ENCODE measurements at regions not wholly inside any gene's neighbourhood (a gene's known extent, or its start where the extent isn't known, plus 50 kb on each side); places are given as distances from the start of the nearest gene placed in this dataset.

DNA sequence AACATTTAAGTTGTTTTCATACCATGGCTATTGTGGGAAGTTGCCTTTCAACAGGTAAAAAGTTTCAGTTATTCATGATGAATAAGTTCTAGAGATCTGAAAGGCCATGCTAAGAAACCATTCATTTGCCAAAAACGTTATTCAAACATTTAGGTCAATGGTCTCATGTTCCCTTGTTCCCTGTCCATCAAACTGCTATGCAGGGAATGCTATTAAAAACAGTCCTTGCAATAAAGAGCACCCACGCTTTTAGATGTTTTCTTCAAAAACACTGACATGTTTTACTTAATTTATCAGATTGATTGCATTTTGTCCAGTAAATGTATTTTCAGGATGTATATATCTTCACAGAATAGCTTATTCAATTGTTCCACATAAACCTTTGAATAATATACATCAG is 573.2 kb upstream of the PCDH20 start:
- no peak for TF ChIP-seq POLR2AphosphoS5 (IDR thresholded peaks at IDR 0.05; ENCODE audit: low read depth, low read length)
- no peak for TF ChIP-seq CTCF (IDR thresholded peaks at IDR 0.05 in 2 of 3, conservative IDR thresholded peaks at IDR 0.05 in 1 of 3; ENCODE audit: borderline replicate concordance in 1 of 3, insufficient read depth in 1 of 3, low read depth in 2 of 3, low read length in 2 of 3)
- no peak for TF ChIP-seq POLR2A (IDR thresholded peaks at IDR 0.05; ENCODE audit: borderline replicate concordance, extremely low read depth, insufficient read depth, insufficient read length)
- TF ChIP-seq, protein P1, sequence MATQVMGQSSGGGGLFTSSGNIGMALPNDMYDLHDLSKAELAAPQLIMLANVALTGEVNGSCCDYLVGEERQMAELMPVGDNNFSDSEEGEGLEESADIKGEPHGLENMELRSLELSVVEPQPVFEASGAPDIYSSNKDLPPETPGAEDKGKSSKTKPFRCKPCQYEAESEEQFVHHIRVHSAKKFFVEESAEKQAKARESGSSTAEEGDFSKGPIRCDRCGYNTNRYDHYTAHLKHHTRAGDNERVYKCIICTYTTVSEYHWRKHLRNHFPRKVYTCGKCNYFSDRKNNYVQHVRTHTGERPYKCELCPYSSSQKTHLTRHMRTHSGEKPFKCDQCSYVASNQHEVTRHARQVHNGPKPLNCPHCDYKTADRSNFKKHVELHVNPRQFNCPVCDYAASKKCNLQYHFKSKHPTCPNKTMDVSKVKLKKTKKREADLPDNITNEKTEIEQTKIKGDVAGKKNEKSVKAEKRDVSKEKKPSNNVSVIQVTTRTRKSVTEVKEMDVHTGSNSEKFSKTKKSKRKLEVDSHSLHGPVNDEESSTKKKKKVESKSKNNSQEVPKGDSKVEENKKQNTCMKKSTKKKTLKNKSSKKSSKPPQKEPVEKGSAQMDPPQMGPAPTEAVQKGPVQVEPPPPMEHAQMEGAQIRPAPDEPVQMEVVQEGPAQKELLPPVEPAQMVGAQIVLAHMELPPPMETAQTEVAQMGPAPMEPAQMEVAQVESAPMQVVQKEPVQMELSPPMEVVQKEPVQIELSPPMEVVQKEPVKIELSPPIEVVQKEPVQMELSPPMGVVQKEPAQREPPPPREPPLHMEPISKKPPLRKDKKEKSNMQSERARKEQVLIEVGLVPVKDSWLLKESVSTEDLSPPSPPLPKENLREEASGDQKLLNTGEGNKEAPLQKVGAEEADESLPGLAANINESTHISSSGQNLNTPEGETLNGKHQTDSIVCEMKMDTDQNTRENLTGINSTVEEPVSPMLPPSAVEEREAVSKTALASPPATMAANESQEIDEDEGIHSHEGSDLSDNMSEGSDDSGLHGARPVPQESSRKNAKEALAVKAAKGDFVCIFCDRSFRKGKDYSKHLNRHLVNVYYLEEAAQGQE (IDR thresholded peaks at IDR 0.05; ENCODE audit: low read depth) = no peak

Measured in HCT116 (cell line).